ENCODE measurements at regions not wholly inside any gene's neighbourhood (a gene's known extent, or its start where the extent isn't known, plus 50 kb on each side); places are given as distances from the start of the nearest gene placed in this dataset.

DNA sequence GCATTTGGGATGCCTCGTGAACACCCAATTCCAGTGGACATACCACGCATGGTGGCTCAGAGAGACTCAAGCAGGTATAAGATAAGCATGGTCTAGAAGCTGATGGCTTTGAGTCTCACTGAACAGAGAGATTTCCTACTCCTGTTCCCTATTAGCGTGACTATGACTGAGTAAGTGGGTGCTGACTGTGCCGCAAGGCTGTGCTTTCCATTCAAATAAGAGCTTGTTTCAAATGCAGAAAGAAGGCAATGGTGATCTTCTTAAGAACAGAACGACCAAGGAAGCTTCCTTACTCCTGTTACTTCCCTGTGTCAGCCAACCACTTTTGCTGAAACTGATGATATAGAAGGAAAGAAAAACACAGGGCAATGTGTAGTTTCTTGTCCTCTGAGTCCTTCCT, 63.5 kb upstream of the IGFBP2 start:
- TF ChIP-seq, protein P1, sequence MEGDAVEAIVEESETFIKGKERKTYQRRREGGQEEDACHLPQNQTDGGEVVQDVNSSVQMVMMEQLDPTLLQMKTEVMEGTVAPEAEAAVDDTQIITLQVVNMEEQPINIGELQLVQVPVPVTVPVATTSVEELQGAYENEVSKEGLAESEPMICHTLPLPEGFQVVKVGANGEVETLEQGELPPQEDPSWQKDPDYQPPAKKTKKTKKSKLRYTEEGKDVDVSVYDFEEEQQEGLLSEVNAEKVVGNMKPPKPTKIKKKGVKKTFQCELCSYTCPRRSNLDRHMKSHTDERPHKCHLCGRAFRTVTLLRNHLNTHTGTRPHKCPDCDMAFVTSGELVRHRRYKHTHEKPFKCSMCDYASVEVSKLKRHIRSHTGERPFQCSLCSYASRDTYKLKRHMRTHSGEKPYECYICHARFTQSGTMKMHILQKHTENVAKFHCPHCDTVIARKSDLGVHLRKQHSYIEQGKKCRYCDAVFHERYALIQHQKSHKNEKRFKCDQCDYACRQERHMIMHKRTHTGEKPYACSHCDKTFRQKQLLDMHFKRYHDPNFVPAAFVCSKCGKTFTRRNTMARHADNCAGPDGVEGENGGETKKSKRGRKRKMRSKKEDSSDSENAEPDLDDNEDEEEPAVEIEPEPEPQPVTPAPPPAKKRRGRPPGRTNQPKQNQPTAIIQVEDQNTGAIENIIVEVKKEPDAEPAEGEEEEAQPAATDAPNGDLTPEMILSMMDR (IDR thresholded peaks at IDR 0.05; ENCODE audit: low read depth, low read length, poor library complexity, severe bottlenecking): no peak
- TF ChIP-seq EZH2phosphoT487 (IDR thresholded peaks at IDR 0.05; ENCODE audit: borderline replicate concordance, low read length): no peak
